Lower leg skin (tissue), 3 donors: ENCODE measurements at regions not wholly inside any gene's neighbourhood (a gene's known extent, or its start where the extent isn't known, plus 50 kb on each side); places are given as distances from the start of the nearest gene placed in this dataset.

Source experiments
- CTCF ChIP-seq, 3 donors: fragments of 450-650 bp; IDR thresholded peaks; one replicate each; pipeline ENCODE4 v1.5.1; 2016; ENCODE audit warnings: antibody characterized with exemption in 3 of 3, mild to moderate bottlenecking in 3 of 3, moderate library complexity in 2 of 3
- POLR2A ChIP-seq, 2 donors: fragments of 450-650 bp; IDR thresholded peaks; one replicate each; pipeline ENCODE4 v1.6.1; 2016 to 2017; ENCODE audit warnings: antibody characterized with exemption in 2 of 2, mild to moderate bottlenecking in 1 of 2, moderate library complexity in 1 of 2

DNA sequence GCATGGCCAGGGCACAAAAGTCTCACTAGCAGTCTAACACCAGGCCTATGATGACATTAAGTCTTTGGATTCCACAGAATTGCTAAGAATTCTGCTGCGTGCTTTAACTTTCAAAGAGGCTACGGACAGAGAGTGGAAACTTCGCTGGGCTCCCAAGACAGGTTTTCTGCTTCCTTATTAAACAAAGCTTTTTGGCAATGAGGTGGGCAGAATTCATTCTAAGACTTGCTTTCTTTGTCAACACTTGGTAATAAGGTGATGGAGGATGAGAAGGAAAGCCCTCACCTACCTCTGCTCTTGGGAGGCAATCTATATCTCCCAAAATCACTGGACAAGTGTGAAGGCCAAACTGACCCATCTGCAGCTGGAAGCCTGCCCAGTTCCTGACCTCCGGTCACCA, 231.9 kb downstream of the ATPSCKMT start:
- TF ChIP-seq POLR2A (IDR thresholded peaks at IDR 0.05): no peak
- TF ChIP-seq CTCF (IDR thresholded peaks at IDR 0.05): no peak
